ENCODE measurements at regions not wholly inside any gene's neighbourhood (a gene's known extent, or its start where the extent isn't known, plus 50 kb on each side); places are given as distances from the start of the nearest gene placed in this dataset.

DNA sequence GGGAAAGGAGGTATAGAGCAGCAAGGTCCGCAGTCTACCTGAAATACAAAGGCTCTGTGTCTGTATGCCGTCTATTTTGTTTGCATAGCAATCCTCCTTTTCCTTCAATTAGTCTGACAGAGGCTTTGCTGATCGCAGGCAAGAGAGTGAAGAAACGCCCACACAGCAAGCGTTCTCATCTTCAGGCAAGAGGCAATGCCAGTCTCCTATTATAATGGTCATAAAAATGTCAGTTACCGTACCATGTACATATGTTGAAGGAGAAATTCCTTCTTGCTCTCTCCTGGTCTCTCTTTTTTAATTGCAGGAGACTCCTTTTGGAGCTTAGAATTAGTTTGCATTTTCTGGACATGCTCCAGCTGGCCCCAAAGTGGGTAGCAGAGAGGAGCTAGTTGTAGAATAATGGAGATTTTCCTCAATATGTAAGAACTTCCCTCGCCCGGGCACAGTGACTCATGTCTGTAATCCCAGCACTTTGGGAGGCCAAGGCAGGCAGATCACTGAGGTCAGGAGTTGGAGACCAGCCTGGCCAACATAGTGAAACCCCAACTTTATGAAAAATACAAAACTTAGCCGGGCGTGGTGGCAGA is 139.5 kb downstream of the PFKFB3 start:
- no peaks in the 10 kb centered on the region for H3K79me2 ChIP-seq (ENCODE audit: insufficient read depth, low read length)
- H3K36me3 ChIP-seq (replicated peaks in 1 of 2; ENCODE audit: control insufficient read depth in 1 of 2, insufficient read depth in 2 of 2, low read length in 2 of 2), result no peaks in the 10 kb centered on the region
- H3K9me3 ChIP-seq (replicated peaks in 1 of 2; ENCODE audit: control insufficient read depth in 1 of 2, insufficient read depth in 1 of 2, low read length in 2 of 2), result no peaks in the 10 kb centered on the region
- H3K36me3 Mint-ChIP-seq, result peaks cover 0 to 5% of the 10 kb centered on the region in 2 donors
- H3K27ac ChIP-seq (ENCODE audit: low read depth in 1 of 2, low read length in 2 of 2), result no peak overlapping the region
- no peak overlapping the region for H3K9ac ChIP-seq (ENCODE audit: insufficient read depth, low read length, poor library complexity, severe bottlenecking)
- no peak overlapping the region for H3K4me3 ChIP-seq (replicated peaks in 1 of 3; ENCODE audit: low read depth in 2 of 3, low read length in 3 of 3)
- intact Hi-C loops (cut with micrococcal nuclease), result loop anchor here (10.0 kb wide), 4 partner anchors 47 to 137 kb away; partner anchors contain the start of gene PFKFB3 (in 1 of the 2)
- no peak overlapping the region for H3K4me2 ChIP-seq (replicated peaks; ENCODE audit: extremely low read depth, low read length, poor library complexity, severe bottlenecking)
- no peak overlapping the region for H3K4me3 Mint-ChIP-seq
- H3K4me1 ChIP-seq (ENCODE audit: control insufficient read depth in 1 of 2, insufficient read depth in 2 of 2, low read length in 2 of 2), result peaks cover 6 to 7% of the 10 kb centered on the region in 2 donors
- no peaks in the 10 kb centered on the region for H3K27me3 ChIP-seq (ENCODE audit: control insufficient read depth in 2 of 2, insufficient read depth in 2 of 2, low read length in 2 of 2)
- H3K27me3 Mint-ChIP-seq (ENCODE audit: low read depth in 3 of 3), result peaks cover 0 to 6% (median 3%) of the 10 kb centered on the region in 3 donors
- peaks cover 9% of the 10 kb centered on the region for H3K4me1 Mint-ChIP-seq
- peaks cover 0 to 7% (median 4%) of the 10 kb centered on the region in 7 donors for H3K9me3 Mint-ChIP-seq
- H4K20me1 ChIP-seq (ENCODE audit: insufficient read depth, low read length), result no peaks in the 10 kb centered on the region
- no peak for DNase-seq
- no peak overlapping the region for H2AFZ ChIP-seq (ENCODE audit: insufficient read depth, low read depth, low read length, poor library complexity, severe bottlenecking)
- TF ChIP-seq CTCF (IDR thresholded peaks at IDR 0.05), result no peak
- no peak overlapping the region for H3K27ac Mint-ChIP-seq
- no CpG with 5 or more reads among the region's 10 CpGs for WGBS (ENCODE audit: insufficient coverage)

- no peak for TF ChIP-seq CTCF (IDR thresholded peaks at IDR 0.05)
- no peaks in the 10 kb centered on the region for H3K9me3 ChIP-seq (replicated peaks in 1 of 2; ENCODE audit: control insufficient read depth in 1 of 2, insufficient read depth in 1 of 2, low read length in 2 of 2)
- no peaks in the 10 kb centered on the region for H3K36me3 ChIP-seq (replicated peaks in 1 of 2; ENCODE audit: control insufficient read depth in 1 of 2, insufficient read depth in 2 of 2, low read length in 2 of 2)
- no peak overlapping the region for H2AFZ ChIP-seq (ENCODE audit: insufficient read depth, low read depth, low read length, poor library complexity, severe bottlenecking)
- no peak overlapping the region for H3K9ac ChIP-seq (ENCODE audit: insufficient read depth, low read length, poor library complexity, severe bottlenecking)
- H3K4me2 ChIP-seq (replicated peaks; ENCODE audit: extremely low read depth, low read length, poor library complexity, severe bottlenecking), result no peak overlapping the region
- Mint-ChIP-seq H3K36me3 (peaks cover 0 to 5% of the 10 kb centered on the region in 2 donors), H3K27ac (no peak overlapping the region), H3K4me3 (no peak overlapping the region), H3K9me3 (peaks cover 0 to 7% (median 4%) of the 10 kb centered on the region in 7 donors), H3K4me1 (peaks cover 21% of the 10 kb centered on the region), H3K27me3 (ENCODE audit: low read depth in 3 of 3) (peaks cover 0 to 6% (median 3%) of the 10 kb centered on the region in 3 donors)
- no peak overlapping the region for H3K27ac ChIP-seq (ENCODE audit: low read depth in 1 of 2, low read length in 2 of 2)
- no peak for DNase-seq
- H3K79me2 ChIP-seq (ENCODE audit: insufficient read depth, low read length), result no peaks in the 10 kb centered on the region
- no peaks in the 10 kb centered on the region for H4K20me1 ChIP-seq (ENCODE audit: insufficient read depth, low read length)
- H3K4me3 ChIP-seq (replicated peaks in 1 of 3; ENCODE audit: low read depth in 2 of 3, low read length in 3 of 3), result no peak overlapping the region
- H3K27me3 ChIP-seq (ENCODE audit: control insufficient read depth in 2 of 2, insufficient read depth in 2 of 2, low read length in 2 of 2), result no peaks in the 10 kb centered on the region
- WGBS (ENCODE audit: insufficient coverage), result 94% methylated on average over 7 of the region's 7 CpGs
- peaks cover 19% of the 10 kb centered on the region in 2 donors for H3K4me1 ChIP-seq (ENCODE audit: control insufficient read depth in 1 of 2, insufficient read depth in 2 of 2, low read length in 2 of 2)
- intact Hi-C loops (cut with micrococcal nuclease), result loop anchor here (10.0 kb wide), 4 partner anchors 49 to 139 kb away; partner anchors contain the start of gene PFKFB3 (in 1 of the 2)
Observed at GRCh38 chr10:6343305-6344010, 140.7 kb downstream of the PFKFB3 start.
